ENCODE measurements at regions not wholly inside any gene's neighbourhood (a gene's known extent, or its start where the extent isn't known, plus 50 kb on each side); places are given as distances from the start of the nearest gene placed in this dataset.

GRCh38 chr4:3818371-3818770 is 52.2 kb downstream of the ADRA2C start:
- no peak overlapping the region for H3K9ac ChIP-seq (ENCODE audit: low read depth, low read length)
- no peaks in the 10 kb centered on the region for H3K36me3 ChIP-seq (ENCODE audit: insufficient read depth, low read length)
- peaks cover 6% of the 10 kb centered on the region; the same call in 1 of the 2 replicates for H3K4me1 ChIP-seq (ENCODE audit: insufficient read depth, low read length)
- H3K27me3 ChIP-seq (ENCODE audit: insufficient read depth, low read length) = peaks cover 7% of the 10 kb centered on the region; the same call in 1 of the 2 replicates
- no peak overlapping the region for H3K27ac ChIP-seq (ENCODE audit: low read depth, low read length)
- 0 out of 2 replicates have a peak, but pooled peaks cover 2% of the 10 kb centered on the region for H3K9me3 ChIP-seq (ENCODE audit: insufficient read depth, low read depth, low read length)
- WGBS = 87% methylated on average over 4 of the region's 4 CpGs
- H3K4me3 ChIP-seq (ENCODE audit: low read length) = no peak overlapping the region

- H3K27me3 ChIP-seq (ENCODE audit: insufficient read depth, low read length) = peaks cover 7% of the 10 kb centered on the region; the same call in 1 of the 2 replicates
- no peak overlapping the region for H3K27ac ChIP-seq (ENCODE audit: low read depth, low read length)
- 87% methylated on average over 17 of the region's 17 CpGs for WGBS
- no peak overlapping the region for H3K9ac ChIP-seq (ENCODE audit: low read depth, low read length)
- 0 out of 2 replicates have a peak, but pooled peaks cover 2% of the 10 kb centered on the region for H3K9me3 ChIP-seq (ENCODE audit: insufficient read depth, low read depth, low read length)
- no peaks in the 10 kb centered on the region for H3K36me3 ChIP-seq (ENCODE audit: insufficient read depth, low read length)
- no peak overlapping the region for H3K4me3 ChIP-seq (ENCODE audit: low read length)
- H3K4me1 ChIP-seq (ENCODE audit: insufficient read depth, low read length) = peaks cover 6% of the 10 kb centered on the region; the same call in 1 of the 2 replicates
Observed at GRCh38 chr4:3819210-3819919, 53.2 kb downstream of the ADRA2C start.

- H3K27ac ChIP-seq (ENCODE audit: low read depth, low read length) = no peak overlapping the region
Observed at GRCh38 chr4:3820016-3820805, 54.0 kb downstream of the ADRA2C start.

GRCh38 chr4:3820806-3821579 is 54.8 kb downstream of the ADRA2C start:
- H3K9ac ChIP-seq (ENCODE audit: low read depth, low read length) = no peak overlapping the region
- WGBS = 82% methylated on average over 24 of the region's 24 CpGs
- H3K27me3 ChIP-seq (ENCODE audit: insufficient read depth, low read length) = peaks cover 7% of the 10 kb centered on the region; the same call in 1 of the 2 replicates
- 0 out of 2 replicates have a peak, but pooled peaks cover 2% of the 10 kb centered on the region for H3K9me3 ChIP-seq (ENCODE audit: insufficient read depth, low read depth, low read length)
- no peaks in the 10 kb centered on the region for H3K36me3 ChIP-seq (ENCODE audit: insufficient read depth, low read length)
- no peak overlapping the region for H3K4me3 ChIP-seq (ENCODE audit: low read length)
- peaks cover 6% of the 10 kb centered on the region; the same call in 1 of the 2 replicates for H3K4me1 ChIP-seq (ENCODE audit: insufficient read depth, low read length)
- H3K27ac ChIP-seq (ENCODE audit: low read depth, low read length) = no peak overlapping the region

More at GRCh38 chr4:3820016-3820805, 54.0 kb downstream of the ADRA2C start:
- Histone ChIP-seq H3K4me3 (ENCODE audit: low read length) (no peak overlapping the region), H3K27me3 (ENCODE audit: insufficient read depth, low read length) (peaks cover 7% of the 10 kb centered on the region; the same call in 1 of the 2 replicates), H3K9ac (ENCODE audit: low read depth, low read length) (no peak overlapping the region), H3K36me3 (ENCODE audit: insufficient read depth, low read length) (no peaks in the 10 kb centered on the region), H3K9me3 (ENCODE audit: insufficient read depth, low read depth, low read length) (0 out of 2 replicates have a peak, but pooled peaks cover 2% of the 10 kb centered on the region), H3K4me1 (ENCODE audit: insufficient read depth, low read length) (peaks cover 6% of the 10 kb centered on the region; the same call in 1 of the 2 replicates)
- 89% methylated on average over 13 of the region's 14 CpGs for WGBS

GRCh38 chr4:3821580-3822229 is 55.5 kb downstream of the ADRA2C start:
- no peak overlapping the region for H3K4me3 ChIP-seq (ENCODE audit: low read length)
- H3K36me3 ChIP-seq (ENCODE audit: insufficient read depth, low read length) = no peaks in the 10 kb centered on the region
- WGBS = 69% methylated on average over 15 of the region's 15 CpGs
- H3K27me3 ChIP-seq (ENCODE audit: insufficient read depth, low read length) = peaks cover 7% of the 10 kb centered on the region; the same call in 1 of the 2 replicates
- no peak overlapping the region for H3K9ac ChIP-seq (ENCODE audit: low read depth, low read length)
- peaks cover 6% of the 10 kb centered on the region; the same call in 1 of the 2 replicates for H3K4me1 ChIP-seq (ENCODE audit: insufficient read depth, low read length)
- no peak overlapping the region for H3K27ac ChIP-seq (ENCODE audit: low read depth, low read length)
- H3K9me3 ChIP-seq (ENCODE audit: insufficient read depth, low read depth, low read length) = 0 out of 2 replicates have a peak, but pooled peaks cover 2% of the 10 kb centered on the region

- no peak overlapping the region for H3K27ac ChIP-seq (ENCODE audit: low read depth, low read length)
- no peaks in the 10 kb centered on the region for H3K36me3 ChIP-seq (ENCODE audit: insufficient read depth, low read length)
- WGBS = 69% methylated on average over 22 of the region's 22 CpGs
- H3K4me3 ChIP-seq (ENCODE audit: low read length) = no peak overlapping the region
- H3K27me3 ChIP-seq (ENCODE audit: insufficient read depth, low read length) = peaks cover 7% of the 10 kb centered on the region; the same call in 1 of the 2 replicates
- no peaks in the 10 kb centered on the region for H3K9me3 ChIP-seq (ENCODE audit: insufficient read depth, low read depth, low read length)
- peaks cover 6% of the 10 kb centered on the region; the same call in 1 of the 2 replicates for H3K4me1 ChIP-seq (ENCODE audit: insufficient read depth, low read length)
- no peak overlapping the region for H3K9ac ChIP-seq (ENCODE audit: low read depth, low read length)
Observed at GRCh38 chr4:3822230-3822947, 56.2 kb downstream of the ADRA2C start.

- Histone ChIP-seq H3K27ac (ENCODE audit: low read depth, low read length) (no peak overlapping the region), H3K4me1 (ENCODE audit: insufficient read depth, low read length) (peaks cover 6% of the 10 kb centered on the region; the same call in 1 of the 2 replicates)
Observed at GRCh38 chr4:3823496-3824341, 57.5 kb downstream of the ADRA2C start.

GRCh38 chr4:3824521-3825270 is 58.5 kb downstream of the ADRA2C start:
- H3K4me3 ChIP-seq (ENCODE audit: low read length) = no peak overlapping the region
- no peak overlapping the region for H3K27ac ChIP-seq (ENCODE audit: low read depth, low read length)
- H3K27me3 ChIP-seq (ENCODE audit: insufficient read depth, low read length) = peaks cover 26% of the 10 kb centered on the region; the same call in 1 of the 2 replicates
- H3K4me1 ChIP-seq (ENCODE audit: insufficient read depth, low read length) = peaks cover 7% of the 10 kb centered on the region; the same call in 1 of the 2 replicates
- 92% methylated on average over 19 of the region's 19 CpGs for WGBS
- no peaks in the 10 kb centered on the region for H3K9me3 ChIP-seq (ENCODE audit: insufficient read depth, low read depth, low read length)
- H3K9ac ChIP-seq (ENCODE audit: low read depth, low read length) = no peak overlapping the region
- H3K36me3 ChIP-seq (ENCODE audit: insufficient read depth, low read length) = no peaks in the 10 kb centered on the region

More at GRCh38 chr4:3823496-3824341, 57.5 kb downstream of the ADRA2C start:
- Histone ChIP-seq H3K4me3 (ENCODE audit: low read length) (no peak overlapping the region), H3K9ac (ENCODE audit: low read depth, low read length) (no peak overlapping the region), H3K36me3 (ENCODE audit: insufficient read depth, low read length) (no peaks in the 10 kb centered on the region), H3K27me3 (ENCODE audit: insufficient read depth, low read length) (peaks cover 16% of the 10 kb centered on the region; the same call in 1 of the 2 replicates), H3K9me3 (ENCODE audit: insufficient read depth, low read depth, low read length) (no peaks in the 10 kb centered on the region)
- WGBS = 88% methylated on average over 34 of the region's 34 CpGs

- no peak overlapping the region for H3K4me3 ChIP-seq (ENCODE audit: low read length)
- no peaks in the 10 kb centered on the region for H3K9me3 ChIP-seq (ENCODE audit: insufficient read depth, low read depth, low read length)
- 90% methylated on average over 11 of the region's 11 CpGs for WGBS
- H3K27ac ChIP-seq (ENCODE audit: low read depth, low read length) = no peak overlapping the region
- no peak overlapping the region for H3K9ac ChIP-seq (ENCODE audit: low read depth, low read length)
- H3K36me3 ChIP-seq (ENCODE audit: insufficient read depth, low read length) = no peaks in the 10 kb centered on the region
- peaks cover 27% of the 10 kb centered on the region; the same call in 1 of the 2 replicates for H3K27me3 ChIP-seq (ENCODE audit: insufficient read depth, low read length)
- peaks cover 15% of the 10 kb centered on the region; the same call in 1 of the 2 replicates for H3K4me1 ChIP-seq (ENCODE audit: insufficient read depth, low read length)
Observed at GRCh38 chr4:3825530-3825929, 59.3 kb downstream of the ADRA2C start.

Measured in HUES64 (cell line).